Endothelial cell of umbilical vein (primary cell): ENCODE measurements at regions not wholly inside any gene's neighbourhood (a gene's known extent, or its start where the extent isn't known, plus 50 kb on each side); places are given as distances from the start of the nearest gene placed in this dataset.

Experiments used
- BruUV-seq: library from RNA; stranded (reverse); fragments of 400-500 nt; replicated peaks from 2 replicates; lab custom pipeline; 2021; lab: Mats Ljungman, UMichigan
- CTCF ChIA-PET: fragments of 300-600, 350-600 bp; sonication (Branson Sonifier 250); formaldehyde crosslinking; loops from one replicate; lab custom pipeline; 2021; ENCODE audit warnings: antibody characterized with exemption, inconsistent platforms; lab: Charles Lee
- POLR2A ChIA-PET: fragments of 300-600, 350-600 bp; sonication (Branson Sonifier 250); formaldehyde crosslinking; loops from one replicate; lab custom pipeline; 2021; ENCODE audit warnings: antibody characterized with exemption, inconsistent platforms; lab: Charles Lee
- DNase-seq: peaks from one replicate; pipeline ENCODE4 v3.0.0-alpha.2; 2011; ENCODE audit warnings: low read depth, low spot score
- FAIRE-seq: peaks from 2 replicates; lab custom pipeline; 2011; peaks lifted over from hg19 to GRCh38; lab: Jason Lieb, UNC
- H2AFZ ChIP-seq: 2 replicates; pipeline ENCODE4 v1.6.0; 2012; ENCODE audit warnings: low read depth, low read length, control low read depth, inconsistent platforms
- H3K27ac ChIP-seq: 2 replicates; pipeline ENCODE4 v1.5.1; 2011; ENCODE audit warnings: low read depth, mild to moderate bottlenecking, control low read depth, low read length, moderate library complexity; ENCODE audit not compliant: insufficient read depth
- H3K27me3 ChIP-seq, 2 experiments: 2 replicates each; pipeline versions ENCODE4 v1.6.0 to v1.6.1; 2011; ENCODE audit warnings: low read length in 2 of 2, mixed read lengths in 1 of 2; ENCODE audit not compliant: control insufficient read depth in 2 of 2, insufficient read depth in 2 of 2
- H3K36me3 ChIP-seq, 2 experiments: 2 replicates in 1 of 2; 3 replicates in 1 of 2; pipeline ENCODE4 v1.5.1; 2011; ENCODE audit warnings: low read length in 2 of 2, mild to moderate bottlenecking in 1 of 2, moderate library complexity in 1 of 2; ENCODE audit not compliant: control insufficient read depth in 2 of 2, insufficient read depth in 2 of 2; ENCODE audit errors: extremely low read depth in 1 of 2
- H3K4me1 ChIP-seq: 3 replicates; pipeline ENCODE4 v1.5.1; 2011; ENCODE audit warnings: mild to moderate bottlenecking, low read length; ENCODE audit not compliant: control insufficient read depth, insufficient read depth; ENCODE audit errors: extremely low read depth
- H3K4me2 ChIP-seq: 2 replicates; pipeline ENCODE4 v1.6.1; 2011; ENCODE audit warnings: low read length, control low read depth, mixed read lengths; ENCODE audit not compliant: insufficient read depth
- H3K4me3 ChIP-seq, 3 experiments: fragments of 200-600 bp in 1 of 3; sonication (generic), shearing (Covaris generic) in 1 of 3; replicated peaks in 1 of 3; 2 replicates each; pipeline ENCODE4 v1.5.1; 2011 to 2016; ENCODE audit warnings: control low read depth in 3 of 3, low read length in 3 of 3, mild to moderate bottlenecking in 2 of 3, inconsistent platforms in 1 of 3, low read depth in 1 of 3, moderate library complexity in 1 of 3; ENCODE audit not compliant: insufficient read depth in 1 of 3
- H3K79me2 ChIP-seq: 2 replicates; pipeline ENCODE4 v1.6.0; 2012; ENCODE audit warnings: low read length, inconsistent platforms; ENCODE audit not compliant: control insufficient read depth, insufficient read depth
- H3K9ac ChIP-seq: replicated peaks from 2 replicates; pipeline ENCODE3; 2011; ENCODE audit warnings: low read length, control low read depth; ENCODE audit not compliant: insufficient read depth; ENCODE audit errors: extremely low read depth
- H3K9me1 ChIP-seq: replicated peaks from 3 replicates; pipeline ENCODE4 v1.6.0; 2011; ENCODE audit warnings: mild to moderate bottlenecking, low read length; ENCODE audit not compliant: control insufficient read depth, insufficient read depth; ENCODE audit errors: extremely low read depth
- H3K9me3 ChIP-seq: replicated peaks from 2 replicates; pipeline ENCODE4 v1.5.1; 2012; ENCODE audit warnings: low read length, inconsistent platforms; ENCODE audit not compliant: control insufficient read depth, insufficient read depth
- H4K20me1 ChIP-seq: replicated peaks from 2 replicates; pipeline ENCODE3; 2011; ENCODE audit warnings: mild to moderate bottlenecking, low read length; ENCODE audit not compliant: control insufficient read depth, insufficient read depth; ENCODE audit errors: extremely low read depth
- CTCF ChIP-seq, 2 donors: IDR thresholded peaks; 1 replicate in 1 of 2; 2 replicates in 1 of 2; pipeline ENCODE4 v1.5.1; 2011; ENCODE audit warnings: low read length in 2 of 2, mild to moderate bottlenecking in 2 of 2, moderate library complexity in 2 of 2, control low read depth in 1 of 2, inconsistent platforms in 1 of 2, low read depth in 1 of 2; ENCODE audit not compliant: insufficient read depth in 1 of 2; ENCODE audit errors: extremely low read depth in 1 of 2
- EZH2 ChIP-seq: IDR thresholded peaks from 2 replicates; pipeline ENCODE4 v1.6.1; 2012; ENCODE audit warnings: borderline replicate concordance, low read depth, mild to moderate bottlenecking, moderate library complexity, low read length, inconsistent platforms; ENCODE audit not compliant: severe bottlenecking
- FOS ChIP-seq: IDR thresholded peaks from 2 replicates; pipeline ENCODE4 v1.6.1; 2011; ENCODE audit warnings: mild to moderate bottlenecking, low read length, moderate library complexity, borderline replicate concordance; ENCODE audit not compliant: insufficient read depth
- GATA2 ChIP-seq: IDR thresholded peaks from 2 replicates; pipeline ENCODE4 v1.7.0; 2011; ENCODE audit warnings: low read depth, mild to moderate bottlenecking, moderate library complexity, mixed read lengths, low read length; ENCODE audit not compliant: insufficient read length, insufficient read depth
- JUN ChIP-seq: IDR thresholded peaks from 2 replicates; pipeline ENCODE4 v1.6.1; 2011; ENCODE audit warnings: borderline replicate concordance, low read depth; ENCODE audit not compliant: insufficient read length, insufficient read depth
- MAX ChIP-seq: IDR thresholded peaks from 2 replicates; pipeline ENCODE4 v1.6.1; 2011; ENCODE audit not compliant: insufficient read depth, insufficient read length
- MYC ChIP-seq: IDR thresholded peaks from one replicate; pipeline ENCODE4 v1.6.1; 2011; ENCODE audit warnings: mild to moderate bottlenecking, low read depth, low read length
- POLR2A ChIP-seq: IDR thresholded peaks from 2 replicates; pipeline ENCODE4 v1.6.1; 2012; ENCODE audit warnings: low read depth, mild to moderate bottlenecking, control low read depth, low read length
- POLR2AphosphoS5 ChIP-seq: IDR thresholded peaks from 2 replicates; pipeline ENCODE4 v1.6.1; 2012; ENCODE audit warnings: low read depth, mild to moderate bottlenecking, control low read depth, low read length, moderate library complexity; ENCODE audit not compliant: insufficient read depth
- dilution Hi-C: fragments of 300-500 bp; cut with MboI; formaldehyde crosslinking; loops from one replicate; pipeline ENCODE4 v1.15.0; 2019; ENCODE audit warnings: low sequenced_read_pairs; ENCODE audit not compliant: extremely low pct_ligation_motif_present
- intact Hi-C: fragments of 100-400 bp; cut with micrococcal nuclease; formaldehyde crosslinking; loops from one replicate; pipeline ENCODE4 v1.10.0; 2022

GRCh38 chr15:62856466-62857246 lies 185.9 kb upstream of the TPM1 start:
- intact Hi-C loops, result no loop called here
- Histone ChIP-seq H3K27ac (no peak overlapping the region), H4K20me1 (no peaks in the 10 kb centered on the region), H3K4me2 (no peak overlapping the region), H3K9me1 (no peaks in the 10 kb centered on the region), H3K79me2 (no peaks in the 10 kb centered on the region), H2AFZ (no peak overlapping the region), H3K4me1 (peaks cover 13% of the 10 kb centered on the region), H3K4me3 (no peak overlapping the region), H3K27me3 (no peaks in the 10 kb centered on the region), H3K9me3 (no peaks in the 10 kb centered on the region), H3K9ac (no peak overlapping the region), H3K36me3 (no peaks in the 10 kb centered on the region)
- FAIRE-seq, result no peak
- no TSS peak for BruUV-seq
- dilution Hi-C loops, result no loop called here
- no peak for DNase-seq
- ChIA-PET CTCF (interaction anchor here (0.5 to 1.2 kb wide), 2 partner anchors 11 to 77 kb away, joined by 3 to 4 read pairs; no protein-coding TSS in a partner anchor), POLR2A (no interaction called here)
- no peak for TF ChIP-seq JUN
- TF ChIP-seq POLR2A, result no peak
- TF ChIP-seq GATA2, result no peak
- no peak for TF ChIP-seq FOS
- no peak for TF ChIP-seq EZH2
- no peak for TF ChIP-seq CTCF (IDR thresholded peaks at IDR 0.05; ENCODE audit: extremely low read depth in 1 of 2, insufficient read depth in 1 of 2, low read depth in 1 of 2, low read length in 2 of 2)
- no peak for TF ChIP-seq MAX
- TF ChIP-seq POLR2AphosphoS5, result no peak
- no peak for TF ChIP-seq MYC
